Esophagus squamous epithelium (tissue), 4 donors: ENCODE measurements at regions not wholly inside any gene's neighbourhood (a gene's known extent, or its start where the extent isn't known, plus 50 kb on each side); places are given as distances from the start of the nearest gene placed in this dataset.

Source experiments
- POLR2A ChIP-seq, 4 donors: fragments of 450-650 bp; IDR thresholded peaks; one replicate each; pipeline ENCODE4 v1.6.1; 2017; ENCODE audit warnings: antibody characterized with exemption in 4 of 4, mild to moderate bottlenecking in 4 of 4, moderate library complexity in 3 of 4
- TF ChIP-seq, protein P1 (sequence below), 6 experiments: fragments of 450-650 bp in 4 of 6; fragments of 200-600 bp in 2 of 6; sonication (generic) in 2 of 6; IDR thresholded peaks; one replicate each; pipeline ENCODE4 v1.5.1; 2016 to 2019; ENCODE audit warnings: antibody characterized with exemption in 6 of 6, mild to moderate bottlenecking in 4 of 6, moderate library complexity in 4 of 6

DNA sequence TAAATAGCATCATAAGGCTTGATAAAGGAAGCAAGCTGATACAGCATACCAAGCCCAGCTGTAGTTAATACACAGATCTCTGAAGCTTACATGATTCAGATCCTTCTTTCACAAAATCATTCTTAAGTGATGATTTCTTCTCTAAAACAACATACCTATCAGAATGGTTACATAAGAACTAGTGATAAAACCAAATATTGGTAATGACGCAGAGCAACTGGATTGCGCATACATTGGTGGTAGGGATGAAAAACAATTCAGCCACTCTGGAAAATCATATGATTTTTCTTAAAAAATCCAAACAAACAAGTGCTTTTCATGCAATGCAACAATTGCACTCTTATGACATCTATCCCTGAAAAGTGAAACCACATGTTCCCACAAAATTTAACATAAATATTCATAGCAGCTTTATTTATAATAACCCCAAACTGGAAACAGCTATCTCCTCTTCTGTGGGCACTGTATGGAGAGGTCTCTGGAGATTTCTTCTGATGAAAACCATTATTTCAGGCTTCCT is 153.6 kb upstream of the DSEL start:
- TF ChIP-seq, protein P1, sequence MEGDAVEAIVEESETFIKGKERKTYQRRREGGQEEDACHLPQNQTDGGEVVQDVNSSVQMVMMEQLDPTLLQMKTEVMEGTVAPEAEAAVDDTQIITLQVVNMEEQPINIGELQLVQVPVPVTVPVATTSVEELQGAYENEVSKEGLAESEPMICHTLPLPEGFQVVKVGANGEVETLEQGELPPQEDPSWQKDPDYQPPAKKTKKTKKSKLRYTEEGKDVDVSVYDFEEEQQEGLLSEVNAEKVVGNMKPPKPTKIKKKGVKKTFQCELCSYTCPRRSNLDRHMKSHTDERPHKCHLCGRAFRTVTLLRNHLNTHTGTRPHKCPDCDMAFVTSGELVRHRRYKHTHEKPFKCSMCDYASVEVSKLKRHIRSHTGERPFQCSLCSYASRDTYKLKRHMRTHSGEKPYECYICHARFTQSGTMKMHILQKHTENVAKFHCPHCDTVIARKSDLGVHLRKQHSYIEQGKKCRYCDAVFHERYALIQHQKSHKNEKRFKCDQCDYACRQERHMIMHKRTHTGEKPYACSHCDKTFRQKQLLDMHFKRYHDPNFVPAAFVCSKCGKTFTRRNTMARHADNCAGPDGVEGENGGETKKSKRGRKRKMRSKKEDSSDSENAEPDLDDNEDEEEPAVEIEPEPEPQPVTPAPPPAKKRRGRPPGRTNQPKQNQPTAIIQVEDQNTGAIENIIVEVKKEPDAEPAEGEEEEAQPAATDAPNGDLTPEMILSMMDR (IDR thresholded peaks at IDR 0.05) = no peak
- no peak for TF ChIP-seq POLR2A (IDR thresholded peaks at IDR 0.05)
